ENCODE measurements at regions not wholly inside any gene's neighbourhood (a gene's known extent, or its start where the extent isn't known, plus 50 kb on each side); places are given as distances from the start of the nearest gene placed in this dataset.

GRCh38 chrX:43448688-43449087 lies 207.4 kb upstream of the MAOA start:
- no peak for TF ChIP-seq CTCF (IDR thresholded peaks at IDR 0.05; ENCODE audit: low read depth, low read length)
- no peak for TF ChIP-seq EZH2phosphoT487 (IDR thresholded peaks at IDR 0.05; ENCODE audit: low read depth)
